ENCODE measurements at regions not wholly inside any gene's neighbourhood (a gene's known extent, or its start where the extent isn't known, plus 50 kb on each side); places are given as distances from the start of the nearest gene placed in this dataset.

DNA sequence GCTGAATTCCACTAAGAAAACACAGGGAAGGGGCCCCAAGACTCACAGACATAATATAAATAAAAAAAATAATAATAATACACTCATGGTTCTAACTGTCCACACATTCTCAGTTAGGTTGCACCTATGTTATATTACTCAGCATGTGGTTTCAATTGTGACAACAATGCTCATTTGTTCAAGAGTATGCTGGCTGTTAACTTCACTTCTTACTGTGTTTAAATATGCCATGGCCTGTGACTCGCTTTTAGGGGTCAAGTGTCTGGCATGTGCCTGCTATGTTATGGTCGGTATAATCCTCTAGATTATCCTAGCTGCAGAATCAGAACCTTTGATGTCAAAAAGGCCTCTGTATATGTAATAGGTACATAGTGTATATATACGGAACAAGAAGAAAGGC, 324.8 kb upstream of the INTU start:
- TF ChIP-seq, protein P1, sequence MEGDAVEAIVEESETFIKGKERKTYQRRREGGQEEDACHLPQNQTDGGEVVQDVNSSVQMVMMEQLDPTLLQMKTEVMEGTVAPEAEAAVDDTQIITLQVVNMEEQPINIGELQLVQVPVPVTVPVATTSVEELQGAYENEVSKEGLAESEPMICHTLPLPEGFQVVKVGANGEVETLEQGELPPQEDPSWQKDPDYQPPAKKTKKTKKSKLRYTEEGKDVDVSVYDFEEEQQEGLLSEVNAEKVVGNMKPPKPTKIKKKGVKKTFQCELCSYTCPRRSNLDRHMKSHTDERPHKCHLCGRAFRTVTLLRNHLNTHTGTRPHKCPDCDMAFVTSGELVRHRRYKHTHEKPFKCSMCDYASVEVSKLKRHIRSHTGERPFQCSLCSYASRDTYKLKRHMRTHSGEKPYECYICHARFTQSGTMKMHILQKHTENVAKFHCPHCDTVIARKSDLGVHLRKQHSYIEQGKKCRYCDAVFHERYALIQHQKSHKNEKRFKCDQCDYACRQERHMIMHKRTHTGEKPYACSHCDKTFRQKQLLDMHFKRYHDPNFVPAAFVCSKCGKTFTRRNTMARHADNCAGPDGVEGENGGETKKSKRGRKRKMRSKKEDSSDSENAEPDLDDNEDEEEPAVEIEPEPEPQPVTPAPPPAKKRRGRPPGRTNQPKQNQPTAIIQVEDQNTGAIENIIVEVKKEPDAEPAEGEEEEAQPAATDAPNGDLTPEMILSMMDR (IDR thresholded peaks at IDR 0.05), result no peak
- TF ChIP-seq ZFX (IDR thresholded peaks at IDR 0.05; ENCODE audit: borderline replicate concordance), result no peak

Measured in 22Rv1 (cell line).